Caco-2 (cell line): ENCODE measurements at regions not wholly inside any gene's neighbourhood (a gene's known extent, or its start where the extent isn't known, plus 50 kb on each side); places are given as distances from the start of the nearest gene placed in this dataset.
"Not testable (repeated sequence)": the region's sequence is repeated elsewhere in the genome, so short reads cannot be mapped to it uniquely, and the experiment has no call there.

Source experiments
- BruUV-seq: library from RNA; stranded (reverse); fragments of 400-500 nt; replicated peaks from 2 replicates; lab custom pipeline; 2021; lab: Mats Ljungman, UMichigan
- CTCF ChIA-PET: fragments of 300-600 bp; sonication (Branson Sonifier 250); formaldehyde crosslinking; loops from one replicate; lab custom pipeline; 2022; ENCODE audit warnings: antibody characterized with exemption; lab: Charles Lee
- POLR2A ChIA-PET: fragments of 300-600 bp; sonication (Branson Sonifier 250); formaldehyde crosslinking; loops from one replicate; lab custom pipeline; 2022; ENCODE audit warnings: antibody characterized with exemption; lab: Charles Lee
- DNase-seq, 2 experiments: peaks; one replicate each; pipeline versions ENCODE4 v3.0.0 to v3.0.0-alpha.2; 2020 to 2022
- H3K27me3 ChIP-seq: replicated peaks from 2 replicates; pipeline ENCODE4 v1.6.0; 2011; ENCODE audit warnings: low read length; ENCODE audit not compliant: control insufficient read depth, insufficient read depth
- H3K36me3 ChIP-seq: 2 replicates; pipeline ENCODE4 v1.5.1; 2011; ENCODE audit warnings: low read length; ENCODE audit not compliant: control insufficient read depth, insufficient read depth
- H3K4me1 ChIP-seq: fragments of 250-450 bp; sonication (Bioruptor Pico); 2 replicates; pipeline ENCODE4 v1.5.1; 2020; ENCODE audit warnings: mild to moderate bottlenecking
- H3K4me3 ChIP-seq: 2 replicates; pipeline ENCODE4 v1.5.1; 2011; ENCODE audit warnings: low read depth, mild to moderate bottlenecking, control low read depth, low read length
- H3K9me3 ChIP-seq: fragments of 250-450 bp; sonication (Bioruptor Pico); 2 replicates; pipeline ENCODE4 v1.5.1; 2020; ENCODE audit warnings: mild to moderate bottlenecking, moderate library complexity
- H3K27ac Mint-ChIP-seq: one replicate; pipeline ENCODE4 v1.8.0; 2022; ENCODE audit warnings: mixed read lengths; ENCODE audit not compliant: unreplicated experiment
- H3K27me3 Mint-ChIP-seq: one replicate; pipeline ENCODE4 v1.8.0; 2022; ENCODE audit warnings: mixed read lengths; ENCODE audit not compliant: insufficient read depth, unreplicated experiment
- H3K36me3 Mint-ChIP-seq: one replicate; pipeline ENCODE4 v1.8.0; 2022; ENCODE audit warnings: mild to moderate bottlenecking, mixed read lengths; ENCODE audit not compliant: insufficient read depth, unreplicated experiment
- H3K4me1 Mint-ChIP-seq: one replicate; pipeline ENCODE4 v1.8.0; 2022; ENCODE audit warnings: low read depth, mixed read lengths; ENCODE audit not compliant: unreplicated experiment
- H3K4me3 Mint-ChIP-seq: one replicate; pipeline ENCODE4 v1.8.0; 2022; ENCODE audit warnings: mild to moderate bottlenecking, moderate library complexity, mixed read lengths; ENCODE audit not compliant: unreplicated experiment
- H3K9me3 Mint-ChIP-seq: one replicate; pipeline ENCODE4 v1.8.0; 2022; ENCODE audit warnings: mixed read lengths; ENCODE audit not compliant: unreplicated experiment
- CTCF ChIP-seq, 2 experiments: fragments of 200-600 bp in 1 of 2; IDR thresholded peaks; 1 replicate in 1 of 2; 2 replicates in 1 of 2; pipeline versions ENCODE4 v1.5.1 to v1.8.0; 2011 to 2022; ENCODE audit warnings: antibody characterized with exemption in 1 of 2, control low read depth in 1 of 2, inconsistent platforms in 1 of 2, low read depth in 1 of 2, low read length in 1 of 2, mild to moderate bottlenecking in 1 of 2, moderate library complexity in 1 of 2; ENCODE audit not compliant: insufficient read depth in 1 of 2, severe bottlenecking in 1 of 2, unreplicated experiment in 1 of 2
- intact Hi-C: fragments of 100-400 bp; cut with micrococcal nuclease; formaldehyde crosslinking; loops from one replicate; pipeline ENCODE4 v1.10.0; 2022; ENCODE audit not compliant: unreplicated experiment

- CTCF ChIA-PET = no interaction called here
- peaks cover 5% of the 10 kb centered on the region for H3K27me3 Mint-ChIP-seq
- H3K27me3 ChIP-seq = no peaks in the 10 kb centered on the region
- POLR2A ChIA-PET = no interaction called here
- no peaks in the 10 kb centered on the region for H3K9me3 Mint-ChIP-seq
- H3K4me1 Mint-ChIP-seq = no peaks in the 10 kb centered on the region
- no peaks in the 10 kb centered on the region for H3K9me3 ChIP-seq
- intact Hi-C loops = no loop called here
- TF ChIP-seq CTCF (IDR thresholded peaks at IDR 0.05; ENCODE audit: insufficient read depth in 1 of 2, low read depth in 1 of 2, low read length in 1 of 2, severe bottlenecking in 1 of 2, unreplicated experiment in 1 of 2) = no peak
- H3K27ac Mint-ChIP-seq = no peak overlapping the region
- no peaks in the 10 kb centered on the region for H3K4me1 ChIP-seq
- H3K4me3 Mint-ChIP-seq = no peak overlapping the region
- no peak overlapping the region for H3K4me3 ChIP-seq
- DNase-seq = no peak
- BruUV-seq = no TSS peak
- no peaks in the 10 kb centered on the region for H3K36me3 Mint-ChIP-seq
- no peaks in the 10 kb centered on the region for H3K36me3 ChIP-seq
These were observed 94.6 kb upstream of the IGFBPL1 start for GRCh38 chr9:38518826-38519225.

- H3K4me1 Mint-ChIP-seq, BruUV-seq, H3K9me3 Mint-ChIP-seq, H3K4me3 ChIP-seq, H3K36me3 Mint-ChIP-seq, H3K27me3 Mint-ChIP-seq, POLR2A ChIA-PET, H3K27ac Mint-ChIP-seq, intact Hi-C loops, H3K36me3 ChIP-seq, H3K27me3 ChIP-seq, H3K9me3 ChIP-seq, H3K4me1 ChIP-seq, DNase-seq, H3K4me3 Mint-ChIP-seq, CTCF ChIA-PET: not testable (repeated sequence)
These were observed 92.0 kb upstream of the IGFBPL1 start for GRCh38 chr9:38516273-38516672.

GRCh38 chr9:38515055-38515454, 90.8 kb upstream of the IGFBPL1 start:
- H3K4me1 Mint-ChIP-seq, CTCF ChIA-PET, H3K36me3 Mint-ChIP-seq: not testable (repeated sequence)

GRCh38 chr9:38510340-38510739, 86.1 kb upstream of the IGFBPL1 start:
- H3K36me3 ChIP-seq, POLR2A ChIA-PET: not testable (repeated sequence)

More at GRCh38 chr9:38515055-38515454, 90.8 kb upstream of the IGFBPL1 start:
- H3K9me3 ChIP-seq, DNase-seq, H3K36me3 ChIP-seq, intact Hi-C loops, H3K27me3 Mint-ChIP-seq, H3K4me3 ChIP-seq, POLR2A ChIA-PET, H3K4me1 ChIP-seq, H3K27me3 ChIP-seq, H3K27ac Mint-ChIP-seq, BruUV-seq, H3K9me3 Mint-ChIP-seq, H3K4me3 Mint-ChIP-seq: not testable (repeated sequence)

More at GRCh38 chr9:38510340-38510739, 86.1 kb upstream of the IGFBPL1 start:
- H3K27ac Mint-ChIP-seq, CTCF ChIA-PET, H3K9me3 ChIP-seq, H3K4me1 ChIP-seq, BruUV-seq, intact Hi-C loops, H3K27me3 Mint-ChIP-seq, H3K27me3 ChIP-seq, H3K9me3 Mint-ChIP-seq, H3K4me3 ChIP-seq, H3K36me3 Mint-ChIP-seq, H3K4me1 Mint-ChIP-seq, DNase-seq, H3K4me3 Mint-ChIP-seq: not testable (repeated sequence)
